ENCODE measurements at regions not wholly inside any gene's neighbourhood (a gene's known extent, or its start where the extent isn't known, plus 50 kb on each side); places are given as distances from the start of the nearest gene placed in this dataset.

GRCh38 chr13:73262862-73263627 lies 204.2 kb downstream of the KLF5 start:
- TF ChIP-seq ZFP30 (CRISPR knock-in tag; IDR thresholded peaks at IDR 0.05) (no peak), SNAI2 (CRISPR knock-in tag; IDR thresholded peaks at IDR 0.05) (no peak), CREB5 (CRISPR knock-in tag; IDR thresholded peaks at IDR 0.05; ENCODE audit: low read depth) (no peak), ARNTL (CRISPR knock-in tag; IDR thresholded peaks at IDR 0.05; ENCODE audit: borderline replicate concordance, low read depth) (no peak)
